IPS-NIHi11 (cell line): ENCODE measurements at regions not wholly inside any gene's neighbourhood (a gene's known extent, or its start where the extent isn't known, plus 50 kb on each side); places are given as distances from the start of the nearest gene placed in this dataset.
"Not testable (repeated sequence)": the region's sequence is repeated elsewhere in the genome, so short reads cannot be mapped to it uniquely, and the experiment has no call there.

Experiments used
- DNase-seq: peaks from one replicate; pipeline ENCODE4 v3.0.0; 2012; ENCODE audit warnings: mixed read lengths, low spot score

GRCh38 chr1:14260480-14260879 lies 338.0 kb upstream of the KAZN start:
- DNase-seq = no peak

DNA sequence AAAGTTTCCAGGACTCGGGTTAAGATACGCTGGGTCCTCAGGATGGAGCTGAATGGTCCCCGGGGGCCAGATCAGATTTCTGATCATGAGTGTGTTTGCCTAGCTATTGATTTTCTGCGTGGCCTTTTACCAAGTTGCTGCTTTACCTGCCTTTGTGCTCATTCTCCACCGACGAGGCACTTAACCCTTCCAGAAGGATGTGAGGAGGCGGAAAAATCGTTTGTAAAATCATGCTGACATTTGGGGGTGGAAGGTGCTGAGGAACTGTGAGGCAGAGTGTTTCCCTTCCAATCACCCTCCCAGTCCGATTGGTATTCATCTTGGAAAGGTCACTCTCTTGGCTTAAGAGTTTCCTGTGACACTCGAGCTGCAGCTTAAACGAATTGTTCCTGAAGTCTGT lies 337.1 kb upstream of the KAZN start:
- no peak for DNase-seq

- no peak for DNase-seq
These were observed 335.8 kb upstream of the KAZN start for GRCh38 chr1:14262637-14263036.

DNA sequence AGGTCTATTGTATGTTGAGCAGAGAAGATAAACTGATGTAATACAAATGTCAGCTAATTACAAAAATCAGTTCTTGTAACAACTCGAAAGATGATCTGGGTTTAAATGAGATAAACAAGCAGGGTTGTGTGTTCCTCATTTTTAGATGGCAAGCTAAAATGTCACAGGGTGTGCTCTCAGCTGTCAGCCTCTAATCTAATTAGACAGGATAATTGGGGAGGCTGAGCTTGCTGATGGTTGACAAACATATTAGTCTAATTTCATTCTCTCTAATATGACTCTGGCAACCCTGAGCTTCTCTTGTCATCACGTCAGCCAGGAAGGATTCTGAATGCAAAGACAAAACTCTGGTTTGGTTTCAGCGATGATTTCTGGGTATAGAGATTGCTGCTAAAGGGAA lies 335.3 kb upstream of the KAZN start:
- DNase-seq = no peak

DNA sequence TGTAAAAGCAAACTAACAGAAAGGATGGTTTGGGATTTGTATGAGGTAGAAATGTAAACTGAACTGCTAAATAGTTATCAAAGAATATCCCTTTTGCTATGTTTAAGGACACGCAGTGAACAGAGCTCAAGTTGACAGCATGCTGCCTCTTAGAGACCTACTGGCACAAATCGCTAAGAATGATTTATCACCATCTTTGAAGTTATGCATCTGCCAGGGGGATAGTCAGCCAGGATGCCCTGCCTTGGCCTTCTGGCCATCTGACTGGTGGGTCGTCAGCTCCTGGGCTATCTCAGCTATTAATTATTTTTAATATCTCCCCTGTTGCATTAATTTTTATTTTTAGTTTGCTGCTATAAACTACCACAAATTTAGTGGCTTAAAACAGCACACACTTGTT lies 334.8 kb upstream of the KAZN start:
- DNase-seq = no peak

- DNase-seq = no peak
These were observed 333.0 kb upstream of the KAZN start for GRCh38 chr1:14265495-14265894.

DNA sequence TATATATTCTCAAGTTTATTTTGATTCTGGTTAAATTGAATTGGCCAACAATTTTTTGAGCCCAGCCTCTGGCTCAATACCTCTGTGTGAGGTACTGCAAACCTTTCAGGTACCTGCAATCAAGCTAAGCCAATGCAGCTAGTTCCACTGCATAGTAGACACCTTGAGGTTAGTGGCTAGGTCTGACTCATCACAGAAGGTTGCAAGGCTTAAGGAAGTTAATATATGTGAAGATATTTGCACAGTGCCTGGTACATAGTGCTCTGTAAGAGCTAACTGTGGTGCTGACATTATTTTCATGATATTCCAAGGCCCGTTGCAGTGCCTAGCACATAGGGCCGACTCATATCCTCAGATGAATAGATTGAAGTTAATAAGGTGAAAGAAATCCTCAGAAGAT lies 330.5 kb upstream of the KAZN start:
- no peak for DNase-seq

DNA sequence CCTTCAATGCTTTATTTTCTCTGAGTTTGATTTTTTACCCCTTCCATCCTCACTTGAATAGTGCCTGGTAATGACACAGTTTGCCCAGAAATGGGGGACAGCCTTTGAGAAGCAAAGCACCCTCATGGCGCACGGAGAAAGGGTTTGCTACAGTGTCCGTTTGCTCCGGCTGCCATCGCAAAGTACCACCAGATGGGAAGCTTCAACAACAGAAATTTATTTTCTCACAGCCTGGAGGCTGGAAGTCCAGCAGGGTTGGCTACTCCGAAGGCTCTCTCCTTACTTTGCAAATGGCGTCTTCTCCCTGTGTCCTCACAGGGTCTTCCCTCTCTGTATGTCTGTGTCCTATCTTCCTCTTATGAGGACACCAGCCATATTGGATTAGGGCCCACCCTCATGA lies 327.7 kb upstream of the KAZN start:
- no peak for DNase-seq

GRCh38 chr1:14273811-14274210 lies 324.7 kb upstream of the KAZN start:
- no peak for DNase-seq

DNA sequence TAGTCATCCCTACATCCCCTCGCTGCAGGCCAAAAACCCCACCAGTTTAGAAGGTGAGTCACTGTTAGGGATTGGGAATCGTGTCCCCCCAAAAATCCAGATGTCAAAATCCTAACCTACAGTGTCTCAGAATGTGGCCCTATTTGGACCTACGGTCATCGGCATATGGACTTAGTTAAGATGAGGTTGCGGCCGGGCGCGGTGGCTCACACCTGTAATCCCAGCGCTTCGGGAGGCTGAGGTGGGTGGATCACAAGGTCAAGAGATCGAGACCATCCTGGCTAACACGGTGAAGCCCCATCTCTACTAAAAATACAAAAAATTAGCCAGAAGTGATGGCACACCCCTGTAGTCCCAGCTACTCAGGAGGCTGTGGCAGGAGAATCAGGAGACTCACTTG lies 318.6 kb upstream of the KAZN start:
- not testable (repeated sequence) for DNase-seq

DNA sequence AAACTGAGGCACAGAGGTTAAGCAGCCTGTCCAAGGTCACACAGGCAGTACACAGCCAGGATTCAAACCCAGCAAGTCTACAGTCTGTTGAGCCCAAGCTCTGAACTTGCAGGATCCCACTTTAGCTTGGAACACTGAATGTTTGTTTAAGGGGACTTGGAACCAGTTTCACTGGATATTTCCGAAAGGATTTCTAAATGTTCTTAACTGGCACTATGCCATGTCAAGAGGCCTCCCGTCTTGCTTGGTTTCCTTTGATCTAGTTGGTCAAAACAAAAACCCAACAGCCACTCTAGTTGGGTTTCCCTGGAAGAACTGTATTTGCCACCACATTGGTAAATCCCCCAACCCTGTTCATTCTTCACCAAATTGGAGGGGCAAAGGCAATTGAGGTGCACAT lies 317.6 kb upstream of the KAZN start:
- DNase-seq = no peak

DNA sequence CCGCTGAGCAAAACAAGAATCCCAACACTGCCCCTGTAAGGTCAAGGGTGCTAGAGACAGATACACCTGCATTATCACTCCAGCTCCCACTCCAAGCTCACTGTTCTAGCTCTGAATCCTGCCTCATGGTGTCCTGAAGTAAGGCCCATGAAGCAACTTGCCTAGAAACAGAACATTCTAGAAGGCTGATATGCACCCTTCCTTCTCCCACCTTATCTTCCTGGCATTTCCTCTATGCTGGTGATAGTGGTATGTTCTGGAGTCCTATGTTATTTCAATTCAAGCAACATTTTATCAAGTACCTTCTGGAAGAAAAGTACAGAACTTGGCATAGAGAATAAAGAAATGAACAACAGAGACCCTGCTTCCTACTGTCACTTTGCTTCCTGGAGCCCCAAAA lies 317.1 kb upstream of the KAZN start:
- no peak for DNase-seq

DNA sequence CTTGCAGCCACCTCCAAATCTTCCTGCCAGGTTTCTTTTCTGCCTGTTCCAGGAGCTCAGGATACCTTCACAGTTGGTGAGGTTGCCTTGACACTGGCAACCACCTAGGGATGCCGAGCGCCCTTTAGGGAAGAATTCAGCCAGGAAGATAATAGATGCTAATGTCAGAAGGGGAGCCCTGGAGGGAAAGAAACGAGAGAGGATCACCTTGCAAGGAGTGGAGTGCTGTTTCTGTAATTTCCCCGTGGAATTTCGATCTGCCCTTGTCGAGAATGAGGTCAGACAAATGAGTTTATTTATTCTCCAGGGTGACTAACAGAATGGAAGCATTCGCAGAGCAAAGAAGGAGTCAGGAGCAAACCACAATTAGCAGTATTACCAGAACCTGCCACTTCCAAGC lies 315.8 kb upstream of the KAZN start:
- DNase-seq = peak; percentile 24

GRCh38 chr1:14285238-14285637 lies 313.2 kb upstream of the KAZN start:
- DNase-seq = no peak

- DNase-seq = peak; percentile 40
These were observed 307.3 kb upstream of the KAZN start for GRCh38 chr1:14291182-14291581.

DNA sequence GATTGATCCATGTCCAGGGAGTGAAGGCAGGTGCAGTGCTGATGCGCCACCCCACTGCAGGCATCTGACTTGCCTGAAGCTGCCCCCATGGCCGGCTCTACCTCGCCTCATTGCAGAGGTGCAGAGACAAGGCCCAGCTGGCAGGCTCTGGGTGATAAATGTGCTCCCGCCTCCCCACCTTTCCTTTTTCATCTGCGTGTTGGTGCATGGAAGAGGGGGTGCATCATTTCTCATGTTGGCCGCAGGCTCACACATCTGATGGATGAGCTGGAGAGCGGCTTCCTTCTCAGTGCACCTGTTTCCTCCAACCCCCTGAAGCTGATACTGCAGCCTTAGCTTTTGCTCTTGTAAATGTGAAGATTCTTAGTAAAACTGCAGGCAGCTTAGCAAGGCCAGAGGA lies 306.0 kb upstream of the KAZN start:
- no peak for DNase-seq

DNA sequence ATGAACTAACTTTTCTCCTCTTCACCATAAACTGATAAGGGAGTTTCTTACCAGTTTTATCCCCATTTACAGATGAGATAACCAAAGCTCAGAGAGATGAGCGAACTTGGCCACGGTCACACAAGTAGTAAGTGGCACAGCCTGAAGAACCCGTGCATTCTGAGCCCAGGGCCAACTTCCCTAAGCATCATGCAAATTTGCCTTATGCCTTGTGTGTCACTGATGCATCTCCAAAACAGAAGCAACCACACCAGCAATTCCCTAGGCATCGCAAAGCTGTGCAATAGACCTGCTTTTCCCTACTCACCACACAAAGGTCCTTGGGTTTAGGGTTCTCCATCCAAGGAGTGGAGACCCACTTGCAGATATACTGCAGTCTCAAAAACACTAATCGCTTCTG lies 304.5 kb upstream of the KAZN start:
- DNase-seq = no peak

DNA sequence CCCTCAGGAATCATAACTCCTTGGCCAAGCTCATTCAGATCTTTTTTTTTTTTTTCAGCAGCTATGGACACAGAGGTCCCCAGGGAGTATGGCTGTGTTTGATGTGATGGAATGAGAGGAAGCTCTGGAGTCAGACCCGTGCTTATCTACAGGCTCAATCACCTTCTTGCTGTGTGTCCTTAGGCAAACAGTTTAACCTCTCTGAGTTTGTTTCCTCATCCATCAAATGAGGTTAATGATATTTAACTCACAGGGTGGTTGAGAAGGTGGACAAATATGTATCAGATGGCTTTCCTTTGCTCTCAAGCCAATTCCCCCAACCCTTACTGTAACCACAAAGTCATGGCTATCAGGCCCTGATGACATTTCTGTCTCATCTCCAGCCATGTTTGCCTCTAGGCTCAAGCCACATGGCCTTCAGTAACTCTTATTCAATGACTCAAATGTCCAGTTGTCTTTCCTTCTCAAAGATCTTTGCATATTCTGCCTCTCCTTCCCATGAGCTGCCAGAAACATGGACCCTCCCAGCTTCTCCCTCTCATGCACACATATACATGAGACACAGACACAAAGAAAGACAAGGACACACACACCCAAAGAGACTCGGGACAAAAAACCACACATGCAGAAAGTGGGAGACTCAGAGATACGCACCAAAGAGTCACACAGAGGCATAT lies 303.5 kb upstream of the KAZN start:
- no peak for DNase-seq

GRCh38 chr1:14296795-14297194 lies 301.7 kb upstream of the KAZN start:
- DNase-seq = no peak

DNA sequence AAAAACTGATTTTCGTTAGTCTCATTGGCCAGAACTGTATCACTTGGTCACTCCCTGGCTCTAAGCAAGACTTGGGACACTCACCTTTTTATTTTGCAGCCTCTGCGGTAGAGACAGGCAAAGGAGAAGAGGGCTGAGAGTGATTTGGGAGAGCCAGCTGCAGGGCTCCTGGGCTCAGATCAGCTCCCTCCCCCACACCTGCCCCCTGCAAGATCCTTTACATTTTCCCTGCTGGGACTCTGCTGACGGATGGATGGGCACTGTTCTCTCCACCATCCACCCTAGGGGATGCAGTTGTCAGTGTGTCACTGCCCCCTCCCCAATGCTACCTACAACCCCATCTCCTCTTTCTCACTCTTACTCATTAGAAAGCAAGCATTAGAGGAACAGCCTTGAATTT lies 301.1 kb upstream of the KAZN start:
- DNase-seq = no peak

DNA sequence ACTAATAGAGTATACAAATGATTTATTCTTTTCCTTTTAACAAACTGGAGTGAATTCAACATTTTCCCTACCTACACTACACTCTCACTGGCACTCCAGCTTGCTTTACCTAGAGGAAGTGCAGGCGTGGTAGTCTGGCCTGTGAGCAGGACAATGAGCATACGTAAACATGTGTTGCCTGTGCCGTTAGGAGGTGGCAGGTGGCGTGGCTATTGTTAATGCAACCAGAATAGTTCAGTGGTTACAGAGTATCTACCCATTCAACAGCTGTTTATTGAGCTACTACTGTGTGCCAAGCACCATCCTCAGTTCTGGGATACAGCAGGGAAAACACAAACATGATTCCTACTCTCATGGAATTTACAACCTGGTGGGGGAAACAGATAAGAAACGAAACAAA lies 299.7 kb upstream of the KAZN start:
- DNase-seq = no peak

- no peak for DNase-seq
These were observed 297.3 kb upstream of the KAZN start for GRCh38 chr1:14300991-14301703.

DNA sequence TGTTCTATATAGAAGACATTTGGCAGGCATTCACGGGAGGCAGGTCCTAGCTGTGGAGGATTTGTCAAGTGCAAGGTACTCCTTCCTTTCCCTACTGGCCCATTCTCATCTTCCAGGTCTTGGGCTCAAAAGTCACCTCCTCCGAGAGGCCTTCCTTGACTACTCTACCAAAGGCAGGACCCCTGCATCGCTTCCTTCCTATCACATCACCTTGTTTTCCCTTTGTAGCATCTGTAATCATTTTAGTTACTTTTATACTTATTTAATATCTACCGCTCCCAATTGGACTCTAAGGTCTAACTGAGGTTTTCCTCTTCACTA lies 296.8 kb upstream of the KAZN start:
- no peak for DNase-seq

DNA sequence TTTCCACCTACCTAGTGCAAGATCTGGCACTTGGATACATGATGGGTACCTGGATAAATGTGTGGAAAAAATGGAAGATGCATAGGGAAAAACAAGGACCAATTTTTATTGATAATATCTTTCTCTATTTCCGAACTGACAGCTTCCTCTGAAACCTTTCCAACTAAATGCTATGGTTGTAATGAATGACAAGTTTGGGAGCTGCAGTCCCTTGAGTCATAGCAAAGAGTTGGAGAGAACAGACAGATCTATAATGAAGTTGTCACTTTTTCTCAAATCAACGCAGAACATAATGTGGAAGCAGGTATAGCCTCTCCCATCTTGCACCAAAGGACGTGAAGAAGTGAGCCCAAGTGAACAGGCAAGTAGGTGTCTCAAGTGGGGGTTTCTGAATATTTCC lies 296.5 kb upstream of the KAZN start:
- DNase-seq = no peak
